ENCODE measurements at regions not wholly inside any gene's neighbourhood (a gene's known extent, or its start where the extent isn't known, plus 50 kb on each side); places are given as distances from the start of the nearest gene placed in this dataset.

- ChIA-PET CTCF (no interaction called here), POLR2A (no interaction called here)
- Mint-ChIP-seq H3K4me1 (no peaks in the 10 kb centered on the region), H3K27ac (no peak overlapping the region), H3K4me3 (no peak overlapping the region), H3K9me3 (peaks cover 0 to 3% (median 3%) of the 10 kb centered on the region in 3 donors), H3K27me3 (peaks cover 0 to 8% of the 10 kb centered on the region in 2 donors), H3K36me3 (no peaks in the 10 kb centered on the region)
- 90% methylated on average over 9 of the region's 13 CpGs for WGBS (ENCODE audit: insufficient coverage)
- Histone ChIP-seq H3K4me3 (ENCODE audit: control insufficient read depth in 1 of 2, extremely low read depth in 1 of 2, low read length in 1 of 2) (no peak overlapping the region), H3K9me3 (no peaks in the 10 kb centered on the region), H3K4me1 (ENCODE audit: control insufficient read depth in 1 of 2, extremely low read depth in 1 of 2, insufficient read depth in 2 of 2, low read length in 2 of 2) (no peaks in the 10 kb centered on the region), H3K36me3 (ENCODE audit: control insufficient read depth in 2 of 2, extremely low read depth in 1 of 2, insufficient read depth in 1 of 2, low read length in 1 of 2) (no peaks in the 10 kb centered on the region), H3K27me3 (replicated peaks in 1 of 2; ENCODE audit: control insufficient read depth in 2 of 2, extremely low read depth in 1 of 2, insufficient read depth in 2 of 2, low read length in 1 of 2) (peaks cover 0 to 4% of the 10 kb centered on the region in 2 experiments), H3K27ac (ENCODE audit: low read length) (no peak overlapping the region)
- DNase-seq: no peak
- no peak for ATAC-seq (replicated peaks in 1 of 4)
These were observed 549.7 kb downstream of the TCERG1L start for GRCh38 chr10:130761788-130762301.

GRCh38 chr10:130762491-130762890 is 549.0 kb downstream of the TCERG1L start:
- WGBS (ENCODE audit: insufficient coverage): 83% methylated on average over 5 of the region's 6 CpGs
- peaks cover 0 to 3% (median 3%) of the 10 kb centered on the region in 3 donors for H3K9me3 Mint-ChIP-seq
- DNase-seq: no peak
- Histone ChIP-seq H3K36me3 (ENCODE audit: control insufficient read depth in 2 of 2, extremely low read depth in 1 of 2, insufficient read depth in 1 of 2, low read length in 1 of 2) (no peaks in the 10 kb centered on the region), H3K27ac (ENCODE audit: low read length) (no peak overlapping the region), H3K9me3 (no peaks in the 10 kb centered on the region), H3K4me1 (ENCODE audit: control insufficient read depth in 1 of 2, extremely low read depth in 1 of 2, insufficient read depth in 2 of 2, low read length in 2 of 2) (no peaks in the 10 kb centered on the region), H3K27me3 (replicated peaks in 1 of 2; ENCODE audit: control insufficient read depth in 2 of 2, extremely low read depth in 1 of 2, insufficient read depth in 2 of 2, low read length in 1 of 2) (peaks cover 0 to 4% of the 10 kb centered on the region in 2 experiments), H3K4me3 (ENCODE audit: control insufficient read depth in 1 of 2, extremely low read depth in 1 of 2, low read length in 1 of 2) (no peak overlapping the region)
- no peak for ATAC-seq (replicated peaks in 1 of 4)
- H3K27ac Mint-ChIP-seq: no peak overlapping the region
- no peaks in the 10 kb centered on the region for H3K4me1 Mint-ChIP-seq
- H3K36me3 Mint-ChIP-seq: no peaks in the 10 kb centered on the region
- POLR2A ChIA-PET: no interaction called here
- H3K27me3 Mint-ChIP-seq: peaks cover 0 to 8% of the 10 kb centered on the region in 2 donors
- CTCF ChIA-PET: no interaction called here
- no peak overlapping the region for H3K4me3 Mint-ChIP-seq

- H3K4me3 ChIP-seq (ENCODE audit: control insufficient read depth in 1 of 2, extremely low read depth in 1 of 2, low read length in 1 of 2): no peak overlapping the region
- ATAC-seq (replicated peaks in 1 of 4) (no peak), DNase-seq (no peak)
- H3K4me1 Mint-ChIP-seq: no peaks in the 10 kb centered on the region
- H3K27ac Mint-ChIP-seq: no peak overlapping the region
- peaks cover 1 to 5% (median 3%) of the 10 kb centered on the region in 3 donors for H3K9me3 Mint-ChIP-seq
- no peaks in the 10 kb centered on the region for H3K36me3 ChIP-seq (ENCODE audit: control insufficient read depth in 2 of 2, extremely low read depth in 1 of 2, insufficient read depth in 1 of 2, low read length in 1 of 2)
- CTCF ChIA-PET: no interaction called here
- no peaks in the 10 kb centered on the region for H3K9me3 ChIP-seq
- WGBS (ENCODE audit: insufficient coverage): 86% methylated on average over 3 of the region's 6 CpGs
- POLR2A ChIA-PET: no interaction called here
- H3K4me1 ChIP-seq (ENCODE audit: control insufficient read depth in 1 of 2, extremely low read depth in 1 of 2, insufficient read depth in 2 of 2, low read length in 2 of 2): no peaks in the 10 kb centered on the region
- no peaks in the 10 kb centered on the region for H3K36me3 Mint-ChIP-seq
- peaks cover 0 to 7% of the 10 kb centered on the region in 2 experiments for H3K27me3 ChIP-seq (replicated peaks in 1 of 2; ENCODE audit: control insufficient read depth in 2 of 2, extremely low read depth in 1 of 2, insufficient read depth in 2 of 2, low read length in 1 of 2)
- H3K27me3 Mint-ChIP-seq: peaks cover 0 to 8% of the 10 kb centered on the region in 2 donors
- H3K4me3 Mint-ChIP-seq: no peak overlapping the region
- no peak overlapping the region for H3K27ac ChIP-seq (ENCODE audit: low read length)
These were observed 548.5 kb downstream of the TCERG1L start for GRCh38 chr10:130763071-130763470.

GRCh38 chr10:130763491-130763890 is 548.0 kb downstream of the TCERG1L start:
- DNase-seq (no peak), ATAC-seq (replicated peaks in 1 of 4) (no peak)
- H3K4me3 Mint-ChIP-seq: no peak overlapping the region
- no peak overlapping the region for H3K27ac Mint-ChIP-seq
- H3K9me3 Mint-ChIP-seq: peaks cover 3 to 9% (median 5%) of the 10 kb centered on the region in 3 donors
- no peaks in the 10 kb centered on the region for H3K4me1 Mint-ChIP-seq
- Histone ChIP-seq H3K4me1 (ENCODE audit: control insufficient read depth in 1 of 2, extremely low read depth in 1 of 2, insufficient read depth in 2 of 2, low read length in 2 of 2) (no peaks in the 10 kb centered on the region), H3K27ac (ENCODE audit: low read length) (no peak overlapping the region), H3K9me3 (no peaks in the 10 kb centered on the region), H3K27me3 (replicated peaks in 1 of 2; ENCODE audit: control insufficient read depth in 2 of 2, extremely low read depth in 1 of 2, insufficient read depth in 2 of 2, low read length in 1 of 2) (peaks cover 0 to 7% of the 10 kb centered on the region in 2 experiments), H3K4me3 (ENCODE audit: control insufficient read depth in 1 of 2, extremely low read depth in 1 of 2, low read length in 1 of 2) (no peak overlapping the region), H3K36me3 (ENCODE audit: control insufficient read depth in 2 of 2, extremely low read depth in 1 of 2, insufficient read depth in 1 of 2, low read length in 1 of 2) (no peaks in the 10 kb centered on the region)
- POLR2A ChIA-PET: no interaction called here
- 57% methylated on average over 1 of the region's 4 CpGs for WGBS (ENCODE audit: insufficient coverage)
- H3K36me3 Mint-ChIP-seq: no peaks in the 10 kb centered on the region
- CTCF ChIA-PET: no interaction called here
- peaks cover 0 to 8% of the 10 kb centered on the region in 2 donors for H3K27me3 Mint-ChIP-seq

- Mint-ChIP-seq H3K36me3 (no peaks in the 10 kb centered on the region), H3K27me3 (peaks cover 0 to 8% of the 10 kb centered on the region in 2 donors), H3K4me3 (no peak overlapping the region), H3K27ac (no peak overlapping the region), H3K9me3 (peaks cover 3 to 10% (median 6%) of the 10 kb centered on the region in 3 donors), H3K4me1 (no peaks in the 10 kb centered on the region)
- ATAC-seq (replicated peaks in 1 of 4) (no peak), DNase-seq (no peak)
- no peaks in the 10 kb centered on the region for H3K9me3 ChIP-seq
- no peaks in the 10 kb centered on the region for H3K36me3 ChIP-seq (ENCODE audit: control insufficient read depth in 2 of 2, extremely low read depth in 1 of 2, insufficient read depth in 1 of 2, low read length in 1 of 2)
- H3K4me3 ChIP-seq (ENCODE audit: control insufficient read depth in 1 of 2, extremely low read depth in 1 of 2, low read length in 1 of 2): no peak overlapping the region
- H3K4me1 ChIP-seq (ENCODE audit: control insufficient read depth in 1 of 2, extremely low read depth in 1 of 2, insufficient read depth in 2 of 2, low read length in 2 of 2): no peaks in the 10 kb centered on the region
- ChIA-PET POLR2A (no interaction called here), CTCF (no interaction called here)
- H3K27me3 ChIP-seq (replicated peaks in 1 of 2; ENCODE audit: control insufficient read depth in 2 of 2, extremely low read depth in 1 of 2, insufficient read depth in 2 of 2, low read length in 1 of 2): peaks cover 0 to 9% of the 10 kb centered on the region in 2 experiments
- no peak overlapping the region for H3K27ac ChIP-seq (ENCODE audit: low read length)
- WGBS (ENCODE audit: insufficient coverage): 79% methylated on average over 7 of the region's 7 CpGs
These were observed 546.9 kb downstream of the TCERG1L start for GRCh38 chr10:130764651-130765050.

- ATAC-seq (replicated peaks in 1 of 4) (no peak), DNase-seq (no peak)
- CTCF ChIA-PET: no interaction called here
- no peaks in the 10 kb centered on the region for H3K9me3 ChIP-seq
- no peaks in the 10 kb centered on the region for H3K4me1 ChIP-seq (ENCODE audit: control insufficient read depth in 1 of 2, extremely low read depth in 1 of 2, insufficient read depth in 2 of 2, low read length in 2 of 2)
- Mint-ChIP-seq H3K9me3 (peaks cover 0 to 6% (median 6%) of the 10 kb centered on the region in 3 donors), H3K4me3 (no peak overlapping the region), H3K27me3 (peaks cover 0 to 8% of the 10 kb centered on the region in 2 donors), H3K27ac (no peak overlapping the region), H3K36me3 (no peaks in the 10 kb centered on the region), H3K4me1 (no peaks in the 10 kb centered on the region)
- H3K27ac ChIP-seq (ENCODE audit: low read length): no peak overlapping the region
- POLR2A ChIA-PET: no interaction called here
- H3K36me3 ChIP-seq (ENCODE audit: control insufficient read depth in 2 of 2, extremely low read depth in 1 of 2, insufficient read depth in 1 of 2, low read length in 1 of 2): no peaks in the 10 kb centered on the region
- 78% methylated on average over 4 of the region's 4 CpGs for WGBS (ENCODE audit: insufficient coverage)
- H3K4me3 ChIP-seq (ENCODE audit: control insufficient read depth in 1 of 2, extremely low read depth in 1 of 2, low read length in 1 of 2): no peak overlapping the region
- H3K27me3 ChIP-seq (replicated peaks in 1 of 2; ENCODE audit: control insufficient read depth in 2 of 2, extremely low read depth in 1 of 2, insufficient read depth in 2 of 2, low read length in 1 of 2): peaks cover 0 to 9% of the 10 kb centered on the region in 2 experiments
These were observed 545.5 kb downstream of the TCERG1L start for GRCh38 chr10:130766071-130766470.

Data from T-cell (primary cell).